ENCODE measurements at regions not wholly inside any gene's neighbourhood (a gene's known extent, or its start where the extent isn't known, plus 50 kb on each side); places are given as distances from the start of the nearest gene placed in this dataset.

- H3K9me3 ChIP-seq, result no peaks in the 10 kb centered on the region
- WGBS, 5 donors, result 0 to 91% (median 45%) methylated on average over 1 of the region's 1 CpG
- no peaks in the 10 kb centered on the region for H3K36me3 ChIP-seq
- H3K27ac ChIP-seq, result no peak overlapping the region
- H3K4me3 ChIP-seq, result no peak overlapping the region
- no peak for DNase-seq
- intact Hi-C loops (cut with DNase I; ENCODE audit: low total_unique reads), result no loop called here
- no peaks in the 10 kb centered on the region for H3K4me1 ChIP-seq
- H3K27me3 ChIP-seq, result no peaks in the 10 kb centered on the region
- TF ChIP-seq POLR2AphosphoS5 (IDR thresholded peaks at IDR 0.05) (no peak), POLR2A (IDR thresholded peaks at IDR 0.05) (no peak), EP300 (IDR thresholded peaks at IDR 0.05) (no peak)
- TF ChIP-seq, protein P1, sequence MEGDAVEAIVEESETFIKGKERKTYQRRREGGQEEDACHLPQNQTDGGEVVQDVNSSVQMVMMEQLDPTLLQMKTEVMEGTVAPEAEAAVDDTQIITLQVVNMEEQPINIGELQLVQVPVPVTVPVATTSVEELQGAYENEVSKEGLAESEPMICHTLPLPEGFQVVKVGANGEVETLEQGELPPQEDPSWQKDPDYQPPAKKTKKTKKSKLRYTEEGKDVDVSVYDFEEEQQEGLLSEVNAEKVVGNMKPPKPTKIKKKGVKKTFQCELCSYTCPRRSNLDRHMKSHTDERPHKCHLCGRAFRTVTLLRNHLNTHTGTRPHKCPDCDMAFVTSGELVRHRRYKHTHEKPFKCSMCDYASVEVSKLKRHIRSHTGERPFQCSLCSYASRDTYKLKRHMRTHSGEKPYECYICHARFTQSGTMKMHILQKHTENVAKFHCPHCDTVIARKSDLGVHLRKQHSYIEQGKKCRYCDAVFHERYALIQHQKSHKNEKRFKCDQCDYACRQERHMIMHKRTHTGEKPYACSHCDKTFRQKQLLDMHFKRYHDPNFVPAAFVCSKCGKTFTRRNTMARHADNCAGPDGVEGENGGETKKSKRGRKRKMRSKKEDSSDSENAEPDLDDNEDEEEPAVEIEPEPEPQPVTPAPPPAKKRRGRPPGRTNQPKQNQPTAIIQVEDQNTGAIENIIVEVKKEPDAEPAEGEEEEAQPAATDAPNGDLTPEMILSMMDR (IDR thresholded peaks at IDR 0.05), result no peak
These were observed 279.7 kb downstream of the COG6 start for GRCh38 chr13:39935155-39935554.

- H3K27me3 ChIP-seq, result no peaks in the 10 kb centered on the region
- H3K9me3 ChIP-seq, result no peaks in the 10 kb centered on the region
- H3K4me3 ChIP-seq, result no peak overlapping the region
- no peak for DNase-seq
- TF ChIP-seq, protein P1 (IDR thresholded peaks at IDR 0.05), result no peak
- no peak for TF ChIP-seq POLR2A (IDR thresholded peaks at IDR 0.05)
- no peak for TF ChIP-seq POLR2AphosphoS5 (IDR thresholded peaks at IDR 0.05)
- no peak for TF ChIP-seq EP300 (IDR thresholded peaks at IDR 0.05)
- no peaks in the 10 kb centered on the region for H3K36me3 ChIP-seq
- 70 to 88% (median 80%) methylated on average over 2 of the region's 2 CpGs for WGBS, 5 donors
- no peak overlapping the region for H3K27ac ChIP-seq
- intact Hi-C loops (cut with DNase I; ENCODE audit: low total_unique reads), result no loop called here
- H3K4me1 ChIP-seq, result peaks cover 0 to 8% (median 1%) of the 10 kb centered on the region in 4 donors
These were observed 283.1 kb downstream of the COG6 start for GRCh38 chr13:39938596-39938995.

GRCh38 chr13:39941236-39941635 lies 285.8 kb downstream of the COG6 start:
- DNase-seq, result no peak
- no peak for TF ChIP-seq POLR2AphosphoS5 (IDR thresholded peaks at IDR 0.05)
- TF ChIP-seq, protein P1 (IDR thresholded peaks at IDR 0.05), result no peak
- TF ChIP-seq POLR2A (IDR thresholded peaks at IDR 0.05), result no peak
- TF ChIP-seq EP300 (IDR thresholded peaks at IDR 0.05), result no peak
- intact Hi-C loops (cut with DNase I; ENCODE audit: low total_unique reads), result loop anchor here (10.0 kb wide), 1 partner anchor 744 kb away; no protein-coding TSS in a partner anchor
- Histone ChIP-seq H3K27me3 (peaks cover 0 to 5% (median 0%) of the 10 kb centered on the region in 3 donors), H3K36me3 (no peaks in the 10 kb centered on the region), H3K4me3 (no peak overlapping the region), H3K27ac (no peak overlapping the region), H3K4me1 (peaks cover 0 to 8% (median 1%) of the 10 kb centered on the region in 4 donors), H3K9me3 (no peaks in the 10 kb centered on the region)
- WGBS, 5 donors, result 82 to 90% (median 86%) methylated on average over 5 of the region's 5 CpGs

DNA sequence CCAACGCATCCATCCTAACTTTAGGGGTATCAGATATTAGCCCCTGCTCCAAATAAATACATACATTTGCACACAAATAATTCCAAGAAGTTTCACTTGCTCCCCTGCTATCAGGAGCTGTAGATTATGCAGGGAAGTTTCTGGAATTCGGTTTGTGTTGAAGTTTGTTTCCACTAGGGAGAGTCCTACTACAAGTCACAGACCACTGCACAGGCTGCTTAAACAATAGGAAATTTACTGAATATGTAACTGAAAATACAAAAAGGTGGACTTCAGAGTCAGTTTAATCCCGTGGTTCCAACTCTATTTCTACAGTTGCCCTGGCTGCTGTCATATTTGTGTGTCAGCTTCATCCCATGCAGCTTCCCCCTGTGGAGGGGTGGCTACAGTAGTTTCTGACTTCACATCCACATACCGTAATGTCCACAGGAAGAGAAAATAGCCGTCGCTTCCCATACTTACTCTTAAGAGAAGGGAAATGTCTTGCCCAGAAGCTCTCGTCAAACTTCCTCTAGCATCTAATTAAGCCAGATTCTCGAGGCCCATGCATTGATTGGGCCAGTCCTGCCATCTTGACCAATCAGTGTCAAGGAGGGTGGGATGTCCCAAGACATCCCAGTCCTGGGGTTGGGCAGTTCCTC lies 286.6 kb downstream of the COG6 start:
- Histone ChIP-seq H3K4me3 (no peak overlapping the region), H3K9me3 (no peaks in the 10 kb centered on the region), H3K36me3 (no peaks in the 10 kb centered on the region), H3K27ac (no peak overlapping the region), H3K27me3 (peaks cover 0 to 5% (median 0%) of the 10 kb centered on the region in 3 donors), H3K4me1 (peaks cover 0 to 8% (median 1%) of the 10 kb centered on the region in 4 donors)
- no peak for TF ChIP-seq POLR2AphosphoS5 (IDR thresholded peaks at IDR 0.05)
- no peak for TF ChIP-seq EP300 (IDR thresholded peaks at IDR 0.05)
- TF ChIP-seq, protein P1 (IDR thresholded peaks at IDR 0.05), result no peak
- no peak for TF ChIP-seq POLR2A (IDR thresholded peaks at IDR 0.05)
- intact Hi-C loops (cut with DNase I; ENCODE audit: low total_unique reads), result loop anchor here (10.0 kb wide), 1 partner anchor 743 kb away; no protein-coding TSS in a partner anchor
- 79 to 80% (median 80%) methylated on average over 8 of the region's 8 CpGs for WGBS, 5 donors
- DNase-seq, result no peak
